ENCODE measurements at regions not wholly inside any gene's neighbourhood (a gene's known extent, or its start where the extent isn't known, plus 50 kb on each side); places are given as distances from the start of the nearest gene placed in this dataset.
A peak's percentile ranks its signal among the peaks of the same experiment; 100 is the strongest.
"Not testable (repeated sequence)": the region's sequence is repeated elsewhere in the genome, so short reads cannot be mapped to it uniquely, and the experiment has no call there.

- Mint-ChIP-seq H3K27ac (ENCODE audit: unreplicated experiment) (no peak overlapping the region), H3K4me3 (no peak overlapping the region), H3K36me3 (ENCODE audit: low read depth) (no peaks in the 10 kb centered on the region), H3K4me1 (peaks cover 20% of the 10 kb centered on the region), H3K9me3 (peaks cover 6% of the 10 kb centered on the region), H3K27me3 (ENCODE audit: low read depth) (no peaks in the 10 kb centered on the region)
- DNase-seq (ENCODE audit: low read depth, low spot score) = no peak
- TF ChIP-seq, protein P1, sequence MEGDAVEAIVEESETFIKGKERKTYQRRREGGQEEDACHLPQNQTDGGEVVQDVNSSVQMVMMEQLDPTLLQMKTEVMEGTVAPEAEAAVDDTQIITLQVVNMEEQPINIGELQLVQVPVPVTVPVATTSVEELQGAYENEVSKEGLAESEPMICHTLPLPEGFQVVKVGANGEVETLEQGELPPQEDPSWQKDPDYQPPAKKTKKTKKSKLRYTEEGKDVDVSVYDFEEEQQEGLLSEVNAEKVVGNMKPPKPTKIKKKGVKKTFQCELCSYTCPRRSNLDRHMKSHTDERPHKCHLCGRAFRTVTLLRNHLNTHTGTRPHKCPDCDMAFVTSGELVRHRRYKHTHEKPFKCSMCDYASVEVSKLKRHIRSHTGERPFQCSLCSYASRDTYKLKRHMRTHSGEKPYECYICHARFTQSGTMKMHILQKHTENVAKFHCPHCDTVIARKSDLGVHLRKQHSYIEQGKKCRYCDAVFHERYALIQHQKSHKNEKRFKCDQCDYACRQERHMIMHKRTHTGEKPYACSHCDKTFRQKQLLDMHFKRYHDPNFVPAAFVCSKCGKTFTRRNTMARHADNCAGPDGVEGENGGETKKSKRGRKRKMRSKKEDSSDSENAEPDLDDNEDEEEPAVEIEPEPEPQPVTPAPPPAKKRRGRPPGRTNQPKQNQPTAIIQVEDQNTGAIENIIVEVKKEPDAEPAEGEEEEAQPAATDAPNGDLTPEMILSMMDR (conservative IDR thresholded peaks at IDR 0.05) = no peak
Measured at GRCh38 chr12:12004524-12004923, 66.2 kb upstream of the BCL2L14 start.

DNA sequence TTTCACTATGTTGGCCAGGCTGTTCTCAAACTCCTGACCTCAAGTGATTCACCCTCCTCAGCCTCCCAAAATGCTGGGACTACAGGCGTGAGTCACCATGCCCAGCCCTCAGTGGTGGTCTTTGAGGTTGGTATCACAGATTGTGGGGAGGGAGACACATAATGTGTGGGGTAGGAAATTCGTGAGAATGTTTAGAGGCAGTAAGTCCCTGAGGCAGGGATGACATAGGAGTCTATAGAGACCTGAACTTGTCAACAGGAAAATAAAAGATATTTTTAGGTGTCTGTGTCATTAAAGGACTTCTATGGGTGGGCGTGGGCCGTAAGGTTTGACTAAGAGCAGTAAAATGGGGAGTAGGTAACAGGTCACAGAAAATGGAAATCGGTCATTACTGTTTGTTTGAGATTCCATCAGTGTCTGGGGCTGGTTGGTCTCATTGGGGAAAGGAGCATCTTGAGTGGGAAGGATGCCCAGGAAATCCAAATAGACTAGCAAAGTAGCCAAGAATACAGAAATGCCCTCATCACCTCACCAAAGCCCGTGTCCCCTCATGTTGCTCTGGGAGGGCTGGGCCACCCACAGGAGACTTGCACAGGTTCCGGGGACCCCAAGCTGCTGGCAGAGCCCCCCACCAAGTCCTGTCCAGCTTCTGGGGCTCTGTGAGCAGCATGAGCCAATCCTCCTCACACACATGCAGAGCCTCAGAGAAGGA, 63.6 kb upstream of the BCL2L14 start:
- DNase-seq (ENCODE audit: low read depth, low spot score) = no peak
- H3K4me1 Mint-ChIP-seq = peaks cover 41% of the 10 kb centered on the region
- peaks cover 6% of the 10 kb centered on the region for H3K9me3 Mint-ChIP-seq
- H3K27ac Mint-ChIP-seq (ENCODE audit: unreplicated experiment) = no peak overlapping the region
- TF ChIP-seq, protein P1 (conservative IDR thresholded peaks at IDR 0.05) = no peak
- H3K4me3 Mint-ChIP-seq = no peak overlapping the region
- no peaks in the 10 kb centered on the region for H3K36me3 Mint-ChIP-seq (ENCODE audit: low read depth)
- H3K27me3 Mint-ChIP-seq (ENCODE audit: low read depth) = no peaks in the 10 kb centered on the region

DNA sequence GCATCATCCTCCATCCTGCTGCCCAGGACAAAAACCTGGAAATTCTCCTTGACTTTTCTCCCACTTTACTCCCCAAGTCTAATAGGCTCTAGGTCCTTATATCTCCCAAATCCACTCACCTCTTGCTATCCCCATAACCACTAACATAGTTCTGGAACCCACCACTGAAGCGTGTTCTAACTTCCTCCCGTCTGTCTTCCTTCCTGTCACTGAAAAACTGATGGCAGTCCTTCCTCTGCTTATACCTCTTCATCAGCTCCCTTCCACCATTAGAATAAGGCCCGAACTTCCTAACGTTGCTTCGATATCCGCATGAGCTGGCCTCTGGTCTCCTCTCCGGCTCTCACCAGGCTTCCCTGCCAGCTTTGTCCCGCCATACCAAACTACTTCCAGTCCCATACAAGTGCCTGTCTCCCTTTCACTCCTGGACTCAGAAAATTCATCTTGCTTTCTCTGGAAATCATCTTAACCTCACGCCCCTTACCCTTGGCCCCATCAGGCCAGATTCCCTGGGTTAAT, 63.0 kb upstream of the BCL2L14 start:
- no peak overlapping the region for H3K4me3 Mint-ChIP-seq
- peaks cover 6% of the 10 kb centered on the region for H3K9me3 Mint-ChIP-seq
- TF ChIP-seq, protein P1 (conservative IDR thresholded peaks at IDR 0.05) = no peak
- peak overlapping the region; percentile 4 for H3K27ac Mint-ChIP-seq (ENCODE audit: unreplicated experiment)
- DNase-seq (ENCODE audit: low read depth, low spot score) = no peak
- no peaks in the 10 kb centered on the region for H3K36me3 Mint-ChIP-seq (ENCODE audit: low read depth)
- no peaks in the 10 kb centered on the region for H3K27me3 Mint-ChIP-seq (ENCODE audit: low read depth)
- H3K4me1 Mint-ChIP-seq = peaks cover 45% of the 10 kb centered on the region

- Mint-ChIP-seq H3K36me3 (ENCODE audit: low read depth) (no peaks in the 10 kb centered on the region), H3K27me3 (ENCODE audit: low read depth) (no peaks in the 10 kb centered on the region), H3K4me3 (no peak overlapping the region), H3K27ac (ENCODE audit: unreplicated experiment) (peak overlapping the region; percentile 31), H3K4me1 (peaks cover 45% of the 10 kb centered on the region), H3K9me3 (peaks cover 6% of the 10 kb centered on the region)
- TF ChIP-seq, protein P1 (conservative IDR thresholded peaks at IDR 0.05) = peak; percentile 43
- peak; percentile 9 for DNase-seq (ENCODE audit: low read depth, low spot score)
Measured at GRCh38 chr12:12008232-12008850, 62.4 kb upstream of the BCL2L14 start.

DNA sequence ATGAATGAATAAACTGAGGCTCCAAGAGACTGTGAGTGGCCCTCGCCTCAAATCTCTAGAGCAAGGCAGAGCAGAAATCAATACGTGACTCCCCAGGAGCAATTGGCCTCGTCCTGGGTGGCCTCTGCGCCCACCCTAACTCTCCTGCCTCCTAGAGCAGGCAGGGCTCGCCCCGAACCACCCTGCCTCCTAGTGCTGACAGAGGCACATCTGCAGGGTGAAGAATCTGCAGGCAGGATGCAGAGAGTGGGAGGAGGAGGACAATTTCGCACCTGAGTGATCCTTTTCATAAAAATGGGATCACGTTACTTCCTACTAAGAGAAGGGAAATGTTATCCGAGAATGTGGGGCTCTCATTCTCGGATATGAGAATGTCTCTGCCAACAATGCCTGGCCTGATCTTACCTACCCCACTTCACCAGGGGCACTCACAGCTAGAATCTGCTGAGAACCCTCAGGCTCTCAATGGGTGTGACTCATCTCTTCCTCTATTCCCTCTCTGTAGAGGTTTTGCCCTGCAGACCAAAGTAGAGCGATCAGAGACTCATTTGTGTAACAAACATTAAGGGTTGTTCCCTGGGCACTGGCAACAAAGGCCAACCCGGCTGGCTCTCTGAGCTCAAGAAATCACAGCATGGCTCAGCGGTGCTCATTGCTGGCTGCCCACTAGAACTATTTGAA, 61.7 kb upstream of the BCL2L14 start:
- H3K4me3 Mint-ChIP-seq = peak overlapping the region; percentile 18
- no peaks in the 10 kb centered on the region for H3K36me3 Mint-ChIP-seq (ENCODE audit: low read depth)
- no peak for DNase-seq (ENCODE audit: low read depth, low spot score)
- no peak overlapping the region for H3K27ac Mint-ChIP-seq (ENCODE audit: unreplicated experiment)
- TF ChIP-seq, protein P1 (conservative IDR thresholded peaks at IDR 0.05) = no peak
- peaks cover 45% of the 10 kb centered on the region for H3K4me1 Mint-ChIP-seq
- H3K27me3 Mint-ChIP-seq (ENCODE audit: low read depth) = no peaks in the 10 kb centered on the region
- H3K9me3 Mint-ChIP-seq = peaks cover 6% of the 10 kb centered on the region

GRCh38 chr12:12009749-12010276, 60.9 kb upstream of the BCL2L14 start:
- H3K27me3 Mint-ChIP-seq (ENCODE audit: low read depth); H3K4me3 Mint-ChIP-seq; DNase-seq (ENCODE audit: low read depth, low spot score); H3K36me3 Mint-ChIP-seq (ENCODE audit: low read depth); H3K27ac Mint-ChIP-seq (ENCODE audit: unreplicated experiment); H3K9me3 Mint-ChIP-seq: not testable (repeated sequence)
- H3K4me1 Mint-ChIP-seq = peaks cover 45% of the 10 kb centered on the region

Measured in neural crest cell (in vitro differentiated cells).